Mesothelial cell of epicardium (in vitro differentiated cells): ENCODE measurements at regions not wholly inside any gene's neighbourhood (a gene's known extent, or its start where the extent isn't known, plus 50 kb on each side); places are given as distances from the start of the nearest gene placed in this dataset.

Experiments used
- DNase-seq, 2 experiments: peaks; one replicate each; pipeline ENCODE4 v3.0.0; 2021; ENCODE audit warnings: low spot score in 2 of 2; ENCODE audit not compliant: unreplicated experiment in 2 of 2
- H3K27ac Mint-ChIP-seq: 2 replicates; pipeline ENCODE4 v1.8.0; 2021; ENCODE audit warnings: mixed read lengths
- H3K27me3 Mint-ChIP-seq: 2 replicates; pipeline ENCODE4 v1.8.0; 2021; ENCODE audit warnings: low read depth, mixed read lengths
- H3K36me3 Mint-ChIP-seq: 2 replicates; pipeline ENCODE4 v1.8.0; 2021; ENCODE audit warnings: mixed read lengths
- H3K4me1 Mint-ChIP-seq: 2 replicates; pipeline ENCODE4 v1.8.0; 2021; ENCODE audit warnings: mixed read lengths
- H3K4me3 Mint-ChIP-seq: 2 replicates; pipeline ENCODE4 v1.8.0; 2021; ENCODE audit warnings: mild to moderate bottlenecking, moderate library complexity, mixed read lengths
- H3K9me3 Mint-ChIP-seq: 2 replicates; pipeline ENCODE4 v1.8.0; 2021; ENCODE audit warnings: mixed read lengths
- CTCF ChIP-seq: fragments of 200-600 bp; sonication (generic); IDR thresholded peaks from one replicate; pipeline ENCODE4 v1.5.0; 2021; ENCODE audit warnings: antibody characterized with exemption; ENCODE audit not compliant: unreplicated experiment

DNA sequence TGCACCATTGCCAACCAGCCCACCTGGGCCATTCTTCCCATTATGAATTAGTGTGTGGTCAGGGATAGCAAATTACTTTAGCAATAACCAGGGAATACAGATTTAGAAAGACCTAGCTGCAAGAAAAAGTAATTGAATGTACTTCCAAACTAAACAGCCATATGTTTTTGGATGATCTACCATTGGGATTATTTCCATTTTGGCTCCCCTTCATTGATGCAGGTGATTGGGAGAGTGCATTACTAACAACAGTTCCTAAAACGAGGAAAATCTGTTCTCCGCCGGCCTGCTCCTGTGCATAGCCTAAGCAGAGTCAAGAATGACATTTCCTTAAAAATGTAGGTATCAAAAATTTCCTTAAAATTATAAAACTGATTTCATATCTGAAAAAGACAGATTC, 58.5 kb downstream of the MAIP1 start:
- Mint-ChIP-seq H3K4me3 (no peak overlapping the region), H3K36me3 (peaks cover 3% of the 10 kb centered on the region), H3K27ac (no peak overlapping the region), H3K27me3 (no peaks in the 10 kb centered on the region), H3K4me1 (no peaks in the 10 kb centered on the region), H3K9me3 (peaks cover 40% of the 10 kb centered on the region)
- DNase-seq: no peak
- TF ChIP-seq CTCF: no peak

- peaks cover 30% of the 10 kb centered on the region for H3K9me3 Mint-ChIP-seq
- no peak for TF ChIP-seq CTCF
- DNase-seq: no peak
- peaks cover 4% of the 10 kb centered on the region for H3K36me3 Mint-ChIP-seq
- H3K27me3 Mint-ChIP-seq: no peaks in the 10 kb centered on the region
- no peak overlapping the region for H3K27ac Mint-ChIP-seq
- no peaks in the 10 kb centered on the region for H3K4me1 Mint-ChIP-seq
- no peak overlapping the region for H3K4me3 Mint-ChIP-seq
Observed at GRCh38 chr2:200021449-200022114, 66.2 kb downstream of the MAIP1 start.

GRCh38 chr2:200022511-200022910, 67.1 kb downstream of the MAIP1 start:
- Mint-ChIP-seq H3K36me3 (peaks cover 2% of the 10 kb centered on the region), H3K27ac (no peak overlapping the region), H3K4me3 (no peak overlapping the region), H3K27me3 (no peaks in the 10 kb centered on the region), H3K9me3 (peaks cover 31% of the 10 kb centered on the region), H3K4me1 (no peaks in the 10 kb centered on the region)
- TF ChIP-seq CTCF: no peak
- no peak for DNase-seq

DNA sequence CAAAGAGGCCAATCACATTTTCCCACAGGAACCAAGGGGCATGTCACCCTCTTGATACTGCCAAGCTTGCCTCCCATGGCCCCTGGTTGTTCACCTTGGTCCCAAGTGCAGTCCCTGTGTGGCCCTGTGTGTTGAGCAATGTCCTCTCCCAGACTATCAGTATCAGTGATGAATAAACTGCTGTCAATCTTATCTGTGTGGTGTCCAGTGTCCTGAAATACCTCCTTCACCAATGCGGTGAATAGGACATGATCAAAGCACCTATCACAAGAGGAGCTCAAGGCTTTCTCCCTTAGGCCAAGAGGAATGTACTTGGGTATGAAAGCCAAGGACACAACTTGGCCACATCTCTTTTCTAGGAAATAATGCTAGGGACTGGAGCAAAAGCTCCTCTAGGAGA, 68.2 kb downstream of the MAIP1 start:
- no peaks in the 10 kb centered on the region for H3K27me3 Mint-ChIP-seq
- H3K27ac Mint-ChIP-seq: no peak overlapping the region

GRCh38 chr2:200025717-200026116, 70.3 kb downstream of the MAIP1 start:
- Mint-ChIP-seq H3K36me3 (no peaks in the 10 kb centered on the region), H3K27ac (no peak overlapping the region), H3K4me1 (no peaks in the 10 kb centered on the region), H3K27me3 (no peaks in the 10 kb centered on the region), H3K9me3 (peaks cover 8% of the 10 kb centered on the region), H3K4me3 (no peak overlapping the region)
- no peak for TF ChIP-seq CTCF
- DNase-seq: no peak

More for the DNA sequence above, 68.2 kb downstream of the MAIP1 start:
- Mint-ChIP-seq H3K36me3 (peaks cover 2% of the 10 kb centered on the region), H3K4me3 (no peak overlapping the region), H3K9me3 (peaks cover 23% of the 10 kb centered on the region), H3K4me1 (no peaks in the 10 kb centered on the region)
- no peak for TF ChIP-seq CTCF
- DNase-seq: no peak
